Fibroblast of lung (primary cell): ENCODE measurements at regions not wholly inside any gene's neighbourhood (a gene's known extent, or its start where the extent isn't known, plus 50 kb on each side); places are given as distances from the start of the nearest gene placed in this dataset.

Experiments
- EZH2 ChIP-seq: IDR thresholded peaks from 2 replicates; pipeline ENCODE4 v1.5.1; 2012; ENCODE audit warnings: low read length, control low read depth, mild to moderate bottlenecking; ENCODE audit errors: missing control alignments
- TF ChIP-seq, protein P1 (sequence below), 2 donors: IDR thresholded peaks in 1 of 2; conservative IDR thresholded peaks in 1 of 2; 1 replicate in 1 of 2; 2 replicates in 1 of 2; pipeline ENCODE4 v1.5.1; 2011 to 2012; ENCODE audit warnings: low read length in 2 of 2, control low read depth in 1 of 2, inconsistent platforms in 1 of 2, low read depth in 1 of 2, mild to moderate bottlenecking in 1 of 2

DNA sequence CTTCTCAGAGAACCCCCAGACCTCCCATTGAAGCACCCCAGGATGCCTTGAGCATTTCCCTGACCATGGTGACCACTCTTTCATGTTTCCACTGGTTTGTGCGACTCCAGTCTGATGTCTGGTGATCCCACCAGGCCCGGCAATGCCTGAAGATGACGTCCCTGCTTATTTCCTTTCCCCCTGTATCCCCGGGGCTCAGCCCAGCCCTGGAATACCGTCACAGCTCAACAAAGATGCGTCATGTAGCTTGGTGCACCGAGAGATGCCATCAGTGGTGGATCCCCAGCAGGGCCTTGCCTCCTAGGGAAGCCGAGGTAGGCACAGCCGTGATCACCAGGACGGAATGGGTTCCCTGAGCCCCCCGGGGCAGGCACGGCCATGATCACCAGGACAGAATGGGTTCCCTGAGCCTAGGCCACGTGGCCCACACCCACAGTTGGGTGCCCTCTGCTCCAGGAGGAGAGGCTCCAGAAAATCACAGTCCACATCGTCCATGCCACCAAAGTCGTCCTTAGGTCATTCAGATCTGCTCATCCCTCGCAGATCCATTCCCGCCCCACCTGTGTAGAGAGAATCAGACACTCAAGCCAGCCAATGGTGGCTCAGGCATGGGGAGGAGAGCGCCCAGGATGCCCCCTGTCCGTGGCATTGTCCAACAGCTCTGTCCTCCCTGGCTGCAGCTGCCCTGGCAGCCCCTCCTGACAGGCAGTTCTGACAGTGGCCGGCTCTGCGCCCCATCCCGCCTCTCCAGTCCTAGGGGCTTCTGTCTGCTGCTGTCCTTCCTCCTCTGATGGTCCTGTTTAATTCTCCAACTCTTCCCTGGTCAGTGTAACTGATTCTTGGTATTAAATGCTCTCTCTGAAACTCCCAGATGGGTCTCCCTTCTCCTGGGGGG is 261.1 kb downstream of the RBFOX3 start:
- TF ChIP-seq, protein P1, sequence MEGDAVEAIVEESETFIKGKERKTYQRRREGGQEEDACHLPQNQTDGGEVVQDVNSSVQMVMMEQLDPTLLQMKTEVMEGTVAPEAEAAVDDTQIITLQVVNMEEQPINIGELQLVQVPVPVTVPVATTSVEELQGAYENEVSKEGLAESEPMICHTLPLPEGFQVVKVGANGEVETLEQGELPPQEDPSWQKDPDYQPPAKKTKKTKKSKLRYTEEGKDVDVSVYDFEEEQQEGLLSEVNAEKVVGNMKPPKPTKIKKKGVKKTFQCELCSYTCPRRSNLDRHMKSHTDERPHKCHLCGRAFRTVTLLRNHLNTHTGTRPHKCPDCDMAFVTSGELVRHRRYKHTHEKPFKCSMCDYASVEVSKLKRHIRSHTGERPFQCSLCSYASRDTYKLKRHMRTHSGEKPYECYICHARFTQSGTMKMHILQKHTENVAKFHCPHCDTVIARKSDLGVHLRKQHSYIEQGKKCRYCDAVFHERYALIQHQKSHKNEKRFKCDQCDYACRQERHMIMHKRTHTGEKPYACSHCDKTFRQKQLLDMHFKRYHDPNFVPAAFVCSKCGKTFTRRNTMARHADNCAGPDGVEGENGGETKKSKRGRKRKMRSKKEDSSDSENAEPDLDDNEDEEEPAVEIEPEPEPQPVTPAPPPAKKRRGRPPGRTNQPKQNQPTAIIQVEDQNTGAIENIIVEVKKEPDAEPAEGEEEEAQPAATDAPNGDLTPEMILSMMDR (conservative IDR thresholded peaks at IDR 0.05 in 1 of 2, IDR thresholded peaks at IDR 0.05 in 1 of 2; ENCODE audit: low read depth in 1 of 2, low read length in 2 of 2): no peak
- no peak for TF ChIP-seq EZH2
